Endothelial cell of umbilical vein (primary cell): ENCODE measurements at regions not wholly inside any gene's neighbourhood (a gene's known extent, or its start where the extent isn't known, plus 50 kb on each side); places are given as distances from the start of the nearest gene placed in this dataset.

Experiments used
- BruUV-seq: library from RNA; stranded (reverse); fragments of 400-500 nt; replicated peaks from 2 replicates; lab custom pipeline; 2021; lab: Mats Ljungman, UMichigan
- CTCF ChIA-PET: fragments of 300-600, 350-600 bp; sonication (Branson Sonifier 250); formaldehyde crosslinking; loops from one replicate; lab custom pipeline; 2021; ENCODE audit warnings: antibody characterized with exemption, inconsistent platforms; lab: Charles Lee
- POLR2A ChIA-PET: fragments of 300-600, 350-600 bp; sonication (Branson Sonifier 250); formaldehyde crosslinking; loops from one replicate; lab custom pipeline; 2021; ENCODE audit warnings: antibody characterized with exemption, inconsistent platforms; lab: Charles Lee
- DNase-seq: peaks from one replicate; pipeline ENCODE4 v3.0.0-alpha.2; 2011; ENCODE audit warnings: low read depth, low spot score
- FAIRE-seq: peaks from 2 replicates; lab custom pipeline; 2011; peaks lifted over from hg19 to GRCh38; lab: Jason Lieb, UNC
- H2AFZ ChIP-seq: 2 replicates; pipeline ENCODE4 v1.6.0; 2012; ENCODE audit warnings: low read depth, low read length, control low read depth, inconsistent platforms
- H3K27ac ChIP-seq: 2 replicates; pipeline ENCODE4 v1.5.1; 2011; ENCODE audit warnings: low read depth, mild to moderate bottlenecking, control low read depth, low read length, moderate library complexity; ENCODE audit not compliant: insufficient read depth
- H3K27me3 ChIP-seq, 2 experiments: 2 replicates each; pipeline versions ENCODE4 v1.6.0 to v1.6.1; 2011; ENCODE audit warnings: low read length in 2 of 2, mixed read lengths in 1 of 2; ENCODE audit not compliant: control insufficient read depth in 2 of 2, insufficient read depth in 2 of 2
- H3K36me3 ChIP-seq, 2 experiments: 2 replicates in 1 of 2; 3 replicates in 1 of 2; pipeline ENCODE4 v1.5.1; 2011; ENCODE audit warnings: low read length in 2 of 2, mild to moderate bottlenecking in 1 of 2, moderate library complexity in 1 of 2; ENCODE audit not compliant: control insufficient read depth in 2 of 2, insufficient read depth in 2 of 2; ENCODE audit errors: extremely low read depth in 1 of 2
- H3K4me1 ChIP-seq: 3 replicates; pipeline ENCODE4 v1.5.1; 2011; ENCODE audit warnings: mild to moderate bottlenecking, low read length; ENCODE audit not compliant: control insufficient read depth, insufficient read depth; ENCODE audit errors: extremely low read depth
- H3K4me2 ChIP-seq: 2 replicates; pipeline ENCODE4 v1.6.1; 2011; ENCODE audit warnings: low read length, control low read depth, mixed read lengths; ENCODE audit not compliant: insufficient read depth
- H3K4me3 ChIP-seq, 3 experiments: fragments of 200-600 bp in 1 of 3; sonication (generic), shearing (Covaris generic) in 1 of 3; replicated peaks in 1 of 3; 2 replicates each; pipeline ENCODE4 v1.5.1; 2011 to 2016; ENCODE audit warnings: control low read depth in 3 of 3, low read length in 3 of 3, mild to moderate bottlenecking in 2 of 3, inconsistent platforms in 1 of 3, low read depth in 1 of 3, moderate library complexity in 1 of 3; ENCODE audit not compliant: insufficient read depth in 1 of 3
- H3K79me2 ChIP-seq: 2 replicates; pipeline ENCODE4 v1.6.0; 2012; ENCODE audit warnings: low read length, inconsistent platforms; ENCODE audit not compliant: control insufficient read depth, insufficient read depth
- H3K9ac ChIP-seq: replicated peaks from 2 replicates; pipeline ENCODE3; 2011; ENCODE audit warnings: low read length, control low read depth; ENCODE audit not compliant: insufficient read depth; ENCODE audit errors: extremely low read depth
- H3K9me1 ChIP-seq: replicated peaks from 3 replicates; pipeline ENCODE4 v1.6.0; 2011; ENCODE audit warnings: mild to moderate bottlenecking, low read length; ENCODE audit not compliant: control insufficient read depth, insufficient read depth; ENCODE audit errors: extremely low read depth
- H3K9me3 ChIP-seq: replicated peaks from 2 replicates; pipeline ENCODE4 v1.5.1; 2012; ENCODE audit warnings: low read length, inconsistent platforms; ENCODE audit not compliant: control insufficient read depth, insufficient read depth
- H4K20me1 ChIP-seq: replicated peaks from 2 replicates; pipeline ENCODE3; 2011; ENCODE audit warnings: mild to moderate bottlenecking, low read length; ENCODE audit not compliant: control insufficient read depth, insufficient read depth; ENCODE audit errors: extremely low read depth
- EZH2 ChIP-seq: IDR thresholded peaks from 2 replicates; pipeline ENCODE4 v1.6.1; 2012; ENCODE audit warnings: borderline replicate concordance, low read depth, mild to moderate bottlenecking, moderate library complexity, low read length, inconsistent platforms; ENCODE audit not compliant: severe bottlenecking
- FOS ChIP-seq: IDR thresholded peaks from 2 replicates; pipeline ENCODE4 v1.6.1; 2011; ENCODE audit warnings: mild to moderate bottlenecking, low read length, moderate library complexity, borderline replicate concordance; ENCODE audit not compliant: insufficient read depth
- GATA2 ChIP-seq: IDR thresholded peaks from 2 replicates; pipeline ENCODE4 v1.7.0; 2011; ENCODE audit warnings: low read depth, mild to moderate bottlenecking, moderate library complexity, mixed read lengths, low read length; ENCODE audit not compliant: insufficient read length, insufficient read depth
- JUN ChIP-seq: IDR thresholded peaks from 2 replicates; pipeline ENCODE4 v1.6.1; 2011; ENCODE audit warnings: borderline replicate concordance, low read depth; ENCODE audit not compliant: insufficient read length, insufficient read depth
- MYC ChIP-seq: IDR thresholded peaks from one replicate; pipeline ENCODE4 v1.6.1; 2011; ENCODE audit warnings: mild to moderate bottlenecking, low read depth, low read length
- POLR2A ChIP-seq: IDR thresholded peaks from 2 replicates; pipeline ENCODE4 v1.6.1; 2012; ENCODE audit warnings: low read depth, mild to moderate bottlenecking, control low read depth, low read length
- POLR2AphosphoS5 ChIP-seq: IDR thresholded peaks from 2 replicates; pipeline ENCODE4 v1.6.1; 2012; ENCODE audit warnings: low read depth, mild to moderate bottlenecking, control low read depth, low read length, moderate library complexity; ENCODE audit not compliant: insufficient read depth
- dilution Hi-C: fragments of 300-500 bp; cut with MboI; formaldehyde crosslinking; loops from one replicate; pipeline ENCODE4 v1.15.0; 2019; ENCODE audit warnings: low sequenced_read_pairs; ENCODE audit not compliant: extremely low pct_ligation_motif_present
- intact Hi-C: fragments of 100-400 bp; cut with micrococcal nuclease; formaldehyde crosslinking; loops from one replicate; pipeline ENCODE4 v1.10.0; 2022
- TF ChIP-seq, protein P1 (sequence below), 2 donors: IDR thresholded peaks; 1 replicate in 1 of 2; 2 replicates in 1 of 2; pipeline ENCODE4 v1.5.1; 2011; ENCODE audit warnings: low read length in 2 of 2, mild to moderate bottlenecking in 2 of 2, moderate library complexity in 2 of 2, control low read depth in 1 of 2, inconsistent platforms in 1 of 2, low read depth in 1 of 2; ENCODE audit not compliant: insufficient read depth in 1 of 2; ENCODE audit errors: extremely low read depth in 1 of 2
- TF ChIP-seq, protein P2 (sequence below): IDR thresholded peaks from 2 replicates; pipeline ENCODE4 v1.6.1; 2011; ENCODE audit not compliant: insufficient read depth, insufficient read length

DNA sequence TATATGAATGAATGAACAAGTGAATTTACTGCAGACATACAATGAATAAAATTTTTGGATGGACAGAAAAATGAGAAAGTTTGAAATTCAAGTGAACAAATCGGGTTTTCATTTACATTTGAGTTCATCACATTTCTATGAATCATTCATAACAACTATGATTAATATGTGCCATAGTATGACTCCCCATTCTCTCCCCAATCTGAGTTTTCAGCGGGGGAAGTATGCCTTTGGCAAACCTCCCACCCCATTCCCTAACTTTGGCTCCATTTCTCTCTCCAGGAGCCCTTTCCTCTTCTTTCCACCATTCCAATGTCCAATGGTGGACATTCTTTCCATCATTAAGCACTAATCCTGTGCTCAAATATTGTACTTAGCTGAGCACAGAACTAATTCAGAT is 96.8 kb upstream of the LSM8 start:
- BruUV-seq = no TSS peak
- CTCF ChIA-PET = no interaction called here
- FAIRE-seq = no peak
- no peaks in the 10 kb centered on the region for H3K36me3 ChIP-seq
- no peak overlapping the region for H3K4me2 ChIP-seq
- H3K9me3 ChIP-seq = no peaks in the 10 kb centered on the region
- no peaks in the 10 kb centered on the region for H3K4me1 ChIP-seq
- no peaks in the 10 kb centered on the region for H3K9me1 ChIP-seq
- H3K79me2 ChIP-seq = no peaks in the 10 kb centered on the region
- POLR2A ChIA-PET = no interaction called here
- no peak overlapping the region for H3K9ac ChIP-seq
- H3K27me3 ChIP-seq = no peaks in the 10 kb centered on the region
- no peak for DNase-seq
- H4K20me1 ChIP-seq = no peaks in the 10 kb centered on the region
- TF ChIP-seq POLR2A (no peak), GATA2 (no peak), EZH2 (no peak), MYC (no peak), FOS (no peak), POLR2AphosphoS5 (no peak), JUN (no peak)
- TF ChIP-seq, protein P1, sequence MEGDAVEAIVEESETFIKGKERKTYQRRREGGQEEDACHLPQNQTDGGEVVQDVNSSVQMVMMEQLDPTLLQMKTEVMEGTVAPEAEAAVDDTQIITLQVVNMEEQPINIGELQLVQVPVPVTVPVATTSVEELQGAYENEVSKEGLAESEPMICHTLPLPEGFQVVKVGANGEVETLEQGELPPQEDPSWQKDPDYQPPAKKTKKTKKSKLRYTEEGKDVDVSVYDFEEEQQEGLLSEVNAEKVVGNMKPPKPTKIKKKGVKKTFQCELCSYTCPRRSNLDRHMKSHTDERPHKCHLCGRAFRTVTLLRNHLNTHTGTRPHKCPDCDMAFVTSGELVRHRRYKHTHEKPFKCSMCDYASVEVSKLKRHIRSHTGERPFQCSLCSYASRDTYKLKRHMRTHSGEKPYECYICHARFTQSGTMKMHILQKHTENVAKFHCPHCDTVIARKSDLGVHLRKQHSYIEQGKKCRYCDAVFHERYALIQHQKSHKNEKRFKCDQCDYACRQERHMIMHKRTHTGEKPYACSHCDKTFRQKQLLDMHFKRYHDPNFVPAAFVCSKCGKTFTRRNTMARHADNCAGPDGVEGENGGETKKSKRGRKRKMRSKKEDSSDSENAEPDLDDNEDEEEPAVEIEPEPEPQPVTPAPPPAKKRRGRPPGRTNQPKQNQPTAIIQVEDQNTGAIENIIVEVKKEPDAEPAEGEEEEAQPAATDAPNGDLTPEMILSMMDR (IDR thresholded peaks at IDR 0.05; ENCODE audit: extremely low read depth in 1 of 2, insufficient read depth in 1 of 2, low read depth in 1 of 2, low read length in 2 of 2) = no peak
- TF ChIP-seq, protein P2, sequence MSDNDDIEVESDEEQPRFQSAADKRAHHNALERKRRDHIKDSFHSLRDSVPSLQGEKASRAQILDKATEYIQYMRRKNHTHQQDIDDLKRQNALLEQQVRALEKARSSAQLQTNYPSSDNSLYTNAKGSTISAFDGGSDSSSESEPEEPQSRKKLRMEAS = no peak
- intact Hi-C loops = no loop called here
- no peak overlapping the region for H3K4me3 ChIP-seq
- no peak overlapping the region for H2AFZ ChIP-seq
- dilution Hi-C loops = no loop called here
- H3K27ac ChIP-seq = no peak overlapping the region
